ENCODE measurements at regions not wholly inside any gene's neighbourhood (a gene's known extent, or its start where the extent isn't known, plus 50 kb on each side); places are given as distances from the start of the nearest gene placed in this dataset.

GRCh38 chr10:131681122-131681521 is 219.7 kb upstream of the PPP2R2D start:
- ChIA-PET POLR2A (no interaction called here), CTCF (no interaction called here)
- H3K9me3 ChIP-seq (replicated peaks; ENCODE audit: control insufficient read depth, insufficient read depth, low read length) = peaks cover 17% of the 10 kb centered on the region
- DNase-seq (ENCODE audit: low read depth, low spot score) (no peak), FAIRE-seq (no peak)
- H3K9ac ChIP-seq (replicated peaks; ENCODE audit: extremely low read depth, insufficient read depth, low read length) = no peak overlapping the region
- H3K4me1 ChIP-seq (ENCODE audit: control insufficient read depth, extremely low read depth, insufficient read depth, low read length) = no peaks in the 10 kb centered on the region
- dilution Hi-C loops (cut with MboI; ENCODE audit: extremely low pct_ligation_motif_present, low sequenced_read_pairs) (no loop called here), intact Hi-C loops (cut with micrococcal nuclease) (no loop called here)
- no peak for TF ChIP-seq FOS (IDR thresholded peaks at IDR 0.05; ENCODE audit: borderline replicate concordance, insufficient read depth, low read length)
- no peak for TF ChIP-seq POLR2A (IDR thresholded peaks at IDR 0.05; ENCODE audit: low read depth, low read length)
- no peak for TF ChIP-seq JUN (IDR thresholded peaks at IDR 0.05; ENCODE audit: borderline replicate concordance, insufficient read depth, insufficient read length, low read depth)
- TF ChIP-seq POLR2AphosphoS5 (IDR thresholded peaks at IDR 0.05; ENCODE audit: insufficient read depth, low read depth, low read length) = no peak
- TF ChIP-seq GATA2 (IDR thresholded peaks at IDR 0.05; ENCODE audit: insufficient read depth, insufficient read length, low read depth, low read length) = no peak
- TF ChIP-seq, protein P1, sequence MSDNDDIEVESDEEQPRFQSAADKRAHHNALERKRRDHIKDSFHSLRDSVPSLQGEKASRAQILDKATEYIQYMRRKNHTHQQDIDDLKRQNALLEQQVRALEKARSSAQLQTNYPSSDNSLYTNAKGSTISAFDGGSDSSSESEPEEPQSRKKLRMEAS (IDR thresholded peaks at IDR 0.05; ENCODE audit: insufficient read depth, insufficient read length) = no peak
- no peak for TF ChIP-seq EZH2 (IDR thresholded peaks at IDR 0.05; ENCODE audit: borderline replicate concordance, low read depth, low read length, severe bottlenecking)
- no peak for TF ChIP-seq MYC (IDR thresholded peaks at IDR 0.05; ENCODE audit: low read depth, low read length)
- TF ChIP-seq, protein P2, sequence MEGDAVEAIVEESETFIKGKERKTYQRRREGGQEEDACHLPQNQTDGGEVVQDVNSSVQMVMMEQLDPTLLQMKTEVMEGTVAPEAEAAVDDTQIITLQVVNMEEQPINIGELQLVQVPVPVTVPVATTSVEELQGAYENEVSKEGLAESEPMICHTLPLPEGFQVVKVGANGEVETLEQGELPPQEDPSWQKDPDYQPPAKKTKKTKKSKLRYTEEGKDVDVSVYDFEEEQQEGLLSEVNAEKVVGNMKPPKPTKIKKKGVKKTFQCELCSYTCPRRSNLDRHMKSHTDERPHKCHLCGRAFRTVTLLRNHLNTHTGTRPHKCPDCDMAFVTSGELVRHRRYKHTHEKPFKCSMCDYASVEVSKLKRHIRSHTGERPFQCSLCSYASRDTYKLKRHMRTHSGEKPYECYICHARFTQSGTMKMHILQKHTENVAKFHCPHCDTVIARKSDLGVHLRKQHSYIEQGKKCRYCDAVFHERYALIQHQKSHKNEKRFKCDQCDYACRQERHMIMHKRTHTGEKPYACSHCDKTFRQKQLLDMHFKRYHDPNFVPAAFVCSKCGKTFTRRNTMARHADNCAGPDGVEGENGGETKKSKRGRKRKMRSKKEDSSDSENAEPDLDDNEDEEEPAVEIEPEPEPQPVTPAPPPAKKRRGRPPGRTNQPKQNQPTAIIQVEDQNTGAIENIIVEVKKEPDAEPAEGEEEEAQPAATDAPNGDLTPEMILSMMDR (IDR thresholded peaks at IDR 0.05; ENCODE audit: extremely low read depth in 1 of 2, insufficient read depth in 1 of 2, low read depth in 1 of 2, low read length in 2 of 2) = no peak
- no peak overlapping the region for H3K27ac ChIP-seq (ENCODE audit: insufficient read depth, low read depth, low read length)
- no peaks in the 10 kb centered on the region for H3K27me3 ChIP-seq (ENCODE audit: control insufficient read depth in 2 of 2, insufficient read depth in 2 of 2, low read length in 2 of 2)
- no peak overlapping the region for H3K4me3 ChIP-seq (replicated peaks in 1 of 3; ENCODE audit: insufficient read depth in 1 of 3, low read depth in 1 of 3, low read length in 3 of 3)
- H3K36me3 ChIP-seq (ENCODE audit: control insufficient read depth in 2 of 2, extremely low read depth in 1 of 2, insufficient read depth in 2 of 2, low read length in 2 of 2) = no peaks in the 10 kb centered on the region
- no TSS peak for BruUV-seq (replicated peaks)
- H3K4me2 ChIP-seq (ENCODE audit: insufficient read depth, low read length) = no peak overlapping the region
- H3K79me2 ChIP-seq (ENCODE audit: control insufficient read depth, insufficient read depth, low read length) = no peaks in the 10 kb centered on the region
- no peaks in the 10 kb centered on the region for H3K9me1 ChIP-seq (replicated peaks; ENCODE audit: control insufficient read depth, extremely low read depth, insufficient read depth, low read length)
- no peak overlapping the region for H2AFZ ChIP-seq (ENCODE audit: low read depth, low read length)
- H4K20me1 ChIP-seq (replicated peaks; ENCODE audit: control insufficient read depth, extremely low read depth, insufficient read depth, low read length) = no peaks in the 10 kb centered on the region
